22Rv1 (cell line): ENCODE measurements at regions not wholly inside any gene's neighbourhood (a gene's known extent, or its start where the extent isn't known, plus 50 kb on each side); places are given as distances from the start of the nearest gene placed in this dataset.

ENCODE experiments used
- CTCF ChIP-seq: fragments of 450-650 bp; IDR thresholded peaks from 2 replicates; pipeline ENCODE4 v1.5.1; 2017; ENCODE audit warnings: mild to moderate bottlenecking
- ZFX ChIP-seq: fragments of 450-650 bp; IDR thresholded peaks from 2 replicates; pipeline ENCODE4 v1.6.1; 2017; ENCODE audit warnings: antibody characterized with exemption, borderline replicate concordance

GRCh38 chr13:44744880-44745633 lies 168.9 kb upstream of the TSC22D1 start:
- TF ChIP-seq CTCF (no peak), ZFX (no peak)
